ENCODE measurements at regions not wholly inside any gene's neighbourhood (a gene's known extent, or its start where the extent isn't known, plus 50 kb on each side); places are given as distances from the start of the nearest gene placed in this dataset.

- TF ChIP-seq, protein P1, sequence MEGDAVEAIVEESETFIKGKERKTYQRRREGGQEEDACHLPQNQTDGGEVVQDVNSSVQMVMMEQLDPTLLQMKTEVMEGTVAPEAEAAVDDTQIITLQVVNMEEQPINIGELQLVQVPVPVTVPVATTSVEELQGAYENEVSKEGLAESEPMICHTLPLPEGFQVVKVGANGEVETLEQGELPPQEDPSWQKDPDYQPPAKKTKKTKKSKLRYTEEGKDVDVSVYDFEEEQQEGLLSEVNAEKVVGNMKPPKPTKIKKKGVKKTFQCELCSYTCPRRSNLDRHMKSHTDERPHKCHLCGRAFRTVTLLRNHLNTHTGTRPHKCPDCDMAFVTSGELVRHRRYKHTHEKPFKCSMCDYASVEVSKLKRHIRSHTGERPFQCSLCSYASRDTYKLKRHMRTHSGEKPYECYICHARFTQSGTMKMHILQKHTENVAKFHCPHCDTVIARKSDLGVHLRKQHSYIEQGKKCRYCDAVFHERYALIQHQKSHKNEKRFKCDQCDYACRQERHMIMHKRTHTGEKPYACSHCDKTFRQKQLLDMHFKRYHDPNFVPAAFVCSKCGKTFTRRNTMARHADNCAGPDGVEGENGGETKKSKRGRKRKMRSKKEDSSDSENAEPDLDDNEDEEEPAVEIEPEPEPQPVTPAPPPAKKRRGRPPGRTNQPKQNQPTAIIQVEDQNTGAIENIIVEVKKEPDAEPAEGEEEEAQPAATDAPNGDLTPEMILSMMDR (IDR thresholded peaks at IDR 0.05 in 2 of 3, conservative IDR thresholded peaks at IDR 0.05 in 1 of 3; ENCODE audit: borderline replicate concordance in 1 of 3, insufficient read depth in 1 of 3, low read depth in 2 of 3, low read length in 2 of 3): no peak
- TF ChIP-seq JUND (IDR thresholded peaks at IDR 0.05) (no peak), YY1 (IDR thresholded peaks at IDR 0.05; ENCODE audit: extremely low read depth, insufficient replicate concordance, low read depth, low read length) (no peak), SRF (IDR thresholded peaks at IDR 0.05; ENCODE audit: low read depth) (no peak), POLR2A (IDR thresholded peaks at IDR 0.05; ENCODE audit: borderline replicate concordance, extremely low read depth, insufficient read depth, insufficient read length) (no peak), MAX (IDR thresholded peaks at IDR 0.05) (no peak), EZH2 (IDR thresholded peaks at IDR 0.05) (no peak), SP1 (IDR thresholded peaks at IDR 0.05; ENCODE audit: low read depth) (no peak)
- TF ChIP-seq, protein P2, sequence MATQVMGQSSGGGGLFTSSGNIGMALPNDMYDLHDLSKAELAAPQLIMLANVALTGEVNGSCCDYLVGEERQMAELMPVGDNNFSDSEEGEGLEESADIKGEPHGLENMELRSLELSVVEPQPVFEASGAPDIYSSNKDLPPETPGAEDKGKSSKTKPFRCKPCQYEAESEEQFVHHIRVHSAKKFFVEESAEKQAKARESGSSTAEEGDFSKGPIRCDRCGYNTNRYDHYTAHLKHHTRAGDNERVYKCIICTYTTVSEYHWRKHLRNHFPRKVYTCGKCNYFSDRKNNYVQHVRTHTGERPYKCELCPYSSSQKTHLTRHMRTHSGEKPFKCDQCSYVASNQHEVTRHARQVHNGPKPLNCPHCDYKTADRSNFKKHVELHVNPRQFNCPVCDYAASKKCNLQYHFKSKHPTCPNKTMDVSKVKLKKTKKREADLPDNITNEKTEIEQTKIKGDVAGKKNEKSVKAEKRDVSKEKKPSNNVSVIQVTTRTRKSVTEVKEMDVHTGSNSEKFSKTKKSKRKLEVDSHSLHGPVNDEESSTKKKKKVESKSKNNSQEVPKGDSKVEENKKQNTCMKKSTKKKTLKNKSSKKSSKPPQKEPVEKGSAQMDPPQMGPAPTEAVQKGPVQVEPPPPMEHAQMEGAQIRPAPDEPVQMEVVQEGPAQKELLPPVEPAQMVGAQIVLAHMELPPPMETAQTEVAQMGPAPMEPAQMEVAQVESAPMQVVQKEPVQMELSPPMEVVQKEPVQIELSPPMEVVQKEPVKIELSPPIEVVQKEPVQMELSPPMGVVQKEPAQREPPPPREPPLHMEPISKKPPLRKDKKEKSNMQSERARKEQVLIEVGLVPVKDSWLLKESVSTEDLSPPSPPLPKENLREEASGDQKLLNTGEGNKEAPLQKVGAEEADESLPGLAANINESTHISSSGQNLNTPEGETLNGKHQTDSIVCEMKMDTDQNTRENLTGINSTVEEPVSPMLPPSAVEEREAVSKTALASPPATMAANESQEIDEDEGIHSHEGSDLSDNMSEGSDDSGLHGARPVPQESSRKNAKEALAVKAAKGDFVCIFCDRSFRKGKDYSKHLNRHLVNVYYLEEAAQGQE (IDR thresholded peaks at IDR 0.05; ENCODE audit: low read depth): no peak
These were observed 95.7 kb downstream of the TNFSF13B start for GRCh38 chr13:108365255-108365654.

All from HCT116 (cell line).